ENCODE measurements at regions not wholly inside any gene's neighbourhood (a gene's known extent, or its start where the extent isn't known, plus 50 kb on each side); places are given as distances from the start of the nearest gene placed in this dataset.

DNA sequence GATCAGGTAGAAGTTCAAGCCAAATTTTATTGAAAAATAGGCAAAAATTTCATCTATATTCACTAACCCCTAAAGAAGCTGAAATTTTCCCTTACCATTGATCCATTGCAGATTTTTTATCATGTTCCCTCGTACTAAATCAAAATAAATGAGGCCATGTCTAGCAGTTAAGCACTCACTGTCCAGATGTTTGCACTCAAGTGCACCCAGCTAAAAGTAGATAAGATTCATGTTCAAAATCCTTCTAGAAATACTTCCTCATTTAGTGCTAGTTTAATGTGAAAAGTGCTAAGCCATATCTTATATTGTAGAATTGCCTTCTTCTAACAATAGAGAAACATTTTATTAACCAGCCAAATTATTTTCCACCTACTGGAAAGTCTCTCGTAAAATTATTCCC lies 164.7 kb upstream of the UBE2E2 start:
- in situ Hi-C loops (cut with MboI) (no loop called here), intact Hi-C loops (cut with micrococcal nuclease) (no loop called here)
- Histone ChIP-seq H3K79me2 (ENCODE audit: control insufficient read depth, insufficient read depth, low read length) (no peaks in the 10 kb centered on the region), H3K36me3 (ENCODE audit: control insufficient read depth, insufficient read depth, low read length) (no peaks in the 10 kb centered on the region), H3K9me1 (ENCODE audit: control insufficient read depth, insufficient read depth, low read length) (no peaks in the 10 kb centered on the region), H3K4me1 (replicated peaks in 1 of 2; ENCODE audit: control insufficient read depth in 2 of 2, insufficient read depth in 2 of 2, low read length in 2 of 2) (no peaks in the 10 kb centered on the region), H3K27ac (ENCODE audit: extremely low read depth, low read depth, low read length) (no peak overlapping the region), H3K4me2 (ENCODE audit: insufficient read depth, low read length) (no peak overlapping the region), H3K9me3 (replicated peaks; ENCODE audit: control insufficient read depth, insufficient read depth, low read depth, low read length) (peaks cover 5% of the 10 kb centered on the region; the same call in 1 of the 2 replicates), H4K20me1 (replicated peaks; ENCODE audit: control insufficient read depth, insufficient read depth, low read length) (no peaks in the 10 kb centered on the region), H2AFZ (ENCODE audit: low read depth, low read length) (no peak overlapping the region), H3K27me3 (ENCODE audit: control insufficient read depth in 2 of 2, insufficient read depth in 2 of 2, low read length in 2 of 2) (no peaks in the 10 kb centered on the region), H3K9ac (ENCODE audit: insufficient read depth in 1 of 2, low read depth in 2 of 2, low read length in 2 of 2) (no peak overlapping the region), H3K4me3 (no peak overlapping the region)
- FAIRE-seq = no peak
- ATAC-seq = no peak
- no TSS peak for BruUV-seq (replicated peaks)
- ChIA-PET POLR2A (no interaction called here), CTCF (ENCODE audit: low intra/inter-chr PET ratio) (no interaction called here)
- no peak for DNase-seq (ENCODE audit: extremely low read depth in 1 of 4, low spot score in 3 of 4)
- WGBS (ENCODE audit: insufficient coverage, low coverage, missing lambda C conversion rate) = 0% methylated on average over 2 of the region's 2 CpGs
- TF ChIP-seq MLLT1 (IDR thresholded peaks at IDR 0.05) (no peak), SOX6 (IDR thresholded peaks at IDR 0.05) (no peak), PHB (CRISPR knock-in tag; IDR thresholded peaks at IDR 0.05) (no peak), ZNF133 (CRISPR knock-in tag; IDR thresholded peaks at IDR 0.05) (no peak), ESRRA (IDR thresholded peaks at IDR 0.05; ENCODE audit: borderline replicate concordance, low read depth) (no peak), ZBTB17 (CRISPR knock-in tag; IDR thresholded peaks at IDR 0.05) (no peak), ELK1 (CRISPR knock-in tag; IDR thresholded peaks at IDR 0.05) (no peak), SMAD4 (CRISPR knock-in tag; conservative IDR thresholded peaks at IDR 0.05) (no peak), SRSF9 (IDR thresholded peaks at IDR 0.05; ENCODE audit: borderline replicate concordance, low read depth, low read length) (no peak), CHD7 (IDR thresholded peaks at IDR 0.05; ENCODE audit: low read depth, low read length) (no peak), ZNF431 (CRISPR knock-in tag; IDR thresholded peaks at IDR 0.05) (no peak)
